Pulmonary artery endothelial cell (primary cell): ENCODE measurements at regions not wholly inside any gene's neighbourhood (a gene's known extent, or its start where the extent isn't known, plus 50 kb on each side); places are given as distances from the start of the nearest gene placed in this dataset.

Experiments used
- DNase-seq: peaks from one replicate; pipeline ENCODE4 v3.0.0-alpha.2; 2011; ENCODE audit warnings: low read depth, low spot score

- DNase-seq, result no peak
Measured at GRCh38 chr1:29655145-29655544, 418.8 kb downstream of the PTPRU start.

- no peak for DNase-seq
Measured at GRCh38 chr1:29653886-29654450, 417.6 kb downstream of the PTPRU start.

- no peak for DNase-seq
Measured at GRCh38 chr1:29653034-29653810, 416.9 kb downstream of the PTPRU start.

GRCh38 chr1:29651684-29652665 lies 415.7 kb downstream of the PTPRU start:
- no peak for DNase-seq

- no peak for DNase-seq
Measured at GRCh38 chr1:29651246-29651645, 414.9 kb downstream of the PTPRU start.

- DNase-seq, result no peak
Measured at GRCh38 chr1:29650476-29650875, 414.2 kb downstream of the PTPRU start.

GRCh38 chr1:29650041-29650400 lies 413.7 kb downstream of the PTPRU start:
- DNase-seq, result no peak

GRCh38 chr1:29649189-29650040 lies 413.1 kb downstream of the PTPRU start:
- DNase-seq, result no peak

- DNase-seq, result no peak
Measured at GRCh38 chr1:29648798-29649188, 412.5 kb downstream of the PTPRU start.

GRCh38 chr1:29648026-29648425 lies 411.7 kb downstream of the PTPRU start:
- DNase-seq, result no peak

- DNase-seq, result no peak
Measured at GRCh38 chr1:29647581-29647980, 411.3 kb downstream of the PTPRU start.

GRCh38 chr1:29646161-29646775 lies 409.9 kb downstream of the PTPRU start:
- DNase-seq, result no peak

GRCh38 chr1:29645586-29645985 lies 409.3 kb downstream of the PTPRU start:
- DNase-seq, result no peak

GRCh38 chr1:29644812-29645211 lies 408.5 kb downstream of the PTPRU start:
- DNase-seq, result no peak

- no peak for DNase-seq
Measured at GRCh38 chr1:29643838-29644440, 407.6 kb downstream of the PTPRU start.

- DNase-seq, result no peak
Measured at GRCh38 chr1:29643281-29643680, 407.0 kb downstream of the PTPRU start.

GRCh38 chr1:29642519-29642918 lies 406.2 kb downstream of the PTPRU start:
- DNase-seq, result no peak

GRCh38 chr1:29641921-29642320 lies 405.6 kb downstream of the PTPRU start:
- DNase-seq, result no peak

GRCh38 chr1:29640428-29640785 lies 404.1 kb downstream of the PTPRU start:
- no peak for DNase-seq

GRCh38 chr1:29639741-29640427 lies 403.6 kb downstream of the PTPRU start:
- peak; percentile 10 for DNase-seq
